ENCODE measurements at regions not wholly inside any gene's neighbourhood (a gene's known extent, or its start where the extent isn't known, plus 50 kb on each side); places are given as distances from the start of the nearest gene placed in this dataset.

DNA sequence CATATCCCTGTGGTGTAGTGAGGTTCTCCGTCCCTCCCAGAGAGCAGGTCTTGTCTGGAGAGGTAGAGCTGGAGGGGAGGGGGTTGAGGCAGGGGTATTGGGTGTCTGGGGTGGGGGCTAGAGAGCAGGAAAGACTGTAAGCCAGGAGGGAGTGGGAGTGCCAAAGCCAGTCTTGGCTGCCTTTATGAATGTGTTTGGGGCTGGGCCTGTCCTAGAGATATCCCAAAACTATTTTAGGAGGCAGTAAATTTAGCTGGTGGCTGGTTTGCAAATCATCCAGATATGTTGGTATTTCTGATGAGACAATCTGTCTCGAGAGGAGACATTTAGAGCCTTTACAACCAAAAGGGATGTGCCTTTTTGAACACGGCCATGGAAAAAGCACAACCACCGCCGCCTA, 166.6 kb downstream of the TLE3 start:
- Histone ChIP-seq H3K27me3 (no peaks in the 10 kb centered on the region), H3K4me3 (no peak overlapping the region), H3K27ac (no peak overlapping the region), H3K36me3 (no peaks in the 10 kb centered on the region), H3K9me3 (peaks cover 0 to 4% of the 10 kb centered on the region in 2 donors), H3K4me1 (ENCODE audit: insufficient read depth) (no peaks in the 10 kb centered on the region)
- no peak for TF ChIP-seq POLR2A (IDR thresholded peaks at IDR 0.05)
- TF ChIP-seq EP300 (IDR thresholded peaks at IDR 0.05), result no peak
- TF ChIP-seq, protein P1, sequence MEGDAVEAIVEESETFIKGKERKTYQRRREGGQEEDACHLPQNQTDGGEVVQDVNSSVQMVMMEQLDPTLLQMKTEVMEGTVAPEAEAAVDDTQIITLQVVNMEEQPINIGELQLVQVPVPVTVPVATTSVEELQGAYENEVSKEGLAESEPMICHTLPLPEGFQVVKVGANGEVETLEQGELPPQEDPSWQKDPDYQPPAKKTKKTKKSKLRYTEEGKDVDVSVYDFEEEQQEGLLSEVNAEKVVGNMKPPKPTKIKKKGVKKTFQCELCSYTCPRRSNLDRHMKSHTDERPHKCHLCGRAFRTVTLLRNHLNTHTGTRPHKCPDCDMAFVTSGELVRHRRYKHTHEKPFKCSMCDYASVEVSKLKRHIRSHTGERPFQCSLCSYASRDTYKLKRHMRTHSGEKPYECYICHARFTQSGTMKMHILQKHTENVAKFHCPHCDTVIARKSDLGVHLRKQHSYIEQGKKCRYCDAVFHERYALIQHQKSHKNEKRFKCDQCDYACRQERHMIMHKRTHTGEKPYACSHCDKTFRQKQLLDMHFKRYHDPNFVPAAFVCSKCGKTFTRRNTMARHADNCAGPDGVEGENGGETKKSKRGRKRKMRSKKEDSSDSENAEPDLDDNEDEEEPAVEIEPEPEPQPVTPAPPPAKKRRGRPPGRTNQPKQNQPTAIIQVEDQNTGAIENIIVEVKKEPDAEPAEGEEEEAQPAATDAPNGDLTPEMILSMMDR (IDR thresholded peaks at IDR 0.05), result no peak
- intact Hi-C loops (cut with DNase I), result no loop called here
- WGBS, 3 donors, result 70 to 76% (median 71%) methylated on average over 5 of the region's 5 CpGs
- DNase-seq, result no peak

GRCh38 chr15:69934607-69935006, 163.1 kb downstream of the TLE3 start:
- DNase-seq, result no peak
- intact Hi-C loops (cut with DNase I), result no loop called here
- Histone ChIP-seq H3K36me3 (no peaks in the 10 kb centered on the region), H3K9me3 (no peaks in the 10 kb centered on the region), H3K4me3 (no peak overlapping the region), H3K27me3 (no peaks in the 10 kb centered on the region), H3K4me1 (ENCODE audit: insufficient read depth) (no peaks in the 10 kb centered on the region), H3K27ac (no peak overlapping the region)
- 80 to 90% (median 84%) methylated on average over 4 of the region's 4 CpGs for WGBS, 3 donors
- no peak for TF ChIP-seq POLR2A (IDR thresholded peaks at IDR 0.05)
- TF ChIP-seq, protein P1 (IDR thresholded peaks at IDR 0.05), result no peak
- TF ChIP-seq EP300 (IDR thresholded peaks at IDR 0.05), result no peak

- H3K9me3 ChIP-seq, result no peaks in the 10 kb centered on the region
- WGBS, 3 donors, result 46 to 59% (median 51%) methylated on average over 7 of the region's 7 CpGs
- intact Hi-C loops (cut with DNase I), result no loop called here
- H3K36me3 ChIP-seq, result no peaks in the 10 kb centered on the region
- TF ChIP-seq, protein P1 (IDR thresholded peaks at IDR 0.05), result no peak
- TF ChIP-seq EP300 (IDR thresholded peaks at IDR 0.05) (no peak), POLR2A (IDR thresholded peaks at IDR 0.05) (no peak)
- no peak overlapping the region for H3K27ac ChIP-seq
- no peak for DNase-seq
- no peak overlapping the region for H3K4me3 ChIP-seq
- H3K4me1 ChIP-seq (ENCODE audit: insufficient read depth), result no peaks in the 10 kb centered on the region
- H3K27me3 ChIP-seq, result no peaks in the 10 kb centered on the region
Observed at GRCh38 chr15:69939513-69940440, 157.9 kb downstream of the TLE3 start.

DNA sequence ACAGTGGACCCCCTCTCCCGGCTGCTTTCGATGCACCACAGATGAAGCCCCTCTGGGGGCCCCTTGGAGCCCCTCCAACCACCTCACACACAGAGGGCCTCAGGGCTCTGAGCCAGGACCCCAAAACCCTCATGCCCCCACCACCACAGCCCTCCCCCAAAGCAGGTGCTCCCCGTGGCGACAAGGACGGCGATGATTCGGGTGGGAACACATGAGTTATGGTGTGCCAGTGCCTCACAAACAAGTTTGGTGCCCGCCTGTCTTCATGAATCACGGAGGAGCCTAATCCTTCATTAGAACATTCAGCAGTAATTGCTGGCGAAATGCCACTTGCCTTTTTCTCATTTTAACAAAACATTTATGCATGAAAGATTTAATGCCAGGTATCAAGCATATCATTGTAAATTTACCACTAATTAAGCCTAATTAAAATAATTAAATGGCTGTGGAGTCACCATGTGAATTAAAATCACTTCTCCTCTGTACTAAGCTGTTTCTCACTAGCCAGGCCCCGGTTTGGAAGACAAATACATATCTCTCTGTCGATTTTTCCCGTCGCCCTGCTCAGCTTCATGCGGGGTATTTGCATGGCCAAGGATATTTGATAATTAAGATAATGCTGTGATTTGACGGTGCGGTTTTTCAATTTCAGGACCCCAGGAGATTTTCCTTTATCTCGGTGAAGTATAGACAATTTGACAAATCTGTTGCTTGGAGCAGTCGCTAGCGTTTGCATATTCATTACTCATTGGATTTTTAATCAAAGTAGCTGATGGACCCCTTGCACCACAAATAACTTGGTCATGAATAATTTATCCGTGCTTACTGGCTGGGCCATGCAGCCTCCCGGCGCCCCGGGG, 157.0 kb downstream of the TLE3 start:
- H3K27ac ChIP-seq, result no peak overlapping the region

More for the DNA sequence above, 157.0 kb downstream of the TLE3 start:
- intact Hi-C loops (cut with DNase I), result no loop called here
- Histone ChIP-seq H3K27me3 (no peaks in the 10 kb centered on the region), H3K4me1 (ENCODE audit: insufficient read depth) (no peaks in the 10 kb centered on the region), H3K36me3 (no peaks in the 10 kb centered on the region), H3K9me3 (no peaks in the 10 kb centered on the region), H3K4me3 (no peak overlapping the region)
- WGBS, 3 donors, result 82 to 89% (median 86%) methylated on average over 24 of the region's 24 CpGs
- TF ChIP-seq EP300 (IDR thresholded peaks at IDR 0.05) (no peak), POLR2A (IDR thresholded peaks at IDR 0.05) (no peak)
- TF ChIP-seq, protein P1 (IDR thresholded peaks at IDR 0.05), result no peak
- no peak for DNase-seq
